ENCODE measurements at regions not wholly inside any gene's neighbourhood (a gene's known extent, or its start where the extent isn't known, plus 50 kb on each side); places are given as distances from the start of the nearest gene placed in this dataset.

DNA sequence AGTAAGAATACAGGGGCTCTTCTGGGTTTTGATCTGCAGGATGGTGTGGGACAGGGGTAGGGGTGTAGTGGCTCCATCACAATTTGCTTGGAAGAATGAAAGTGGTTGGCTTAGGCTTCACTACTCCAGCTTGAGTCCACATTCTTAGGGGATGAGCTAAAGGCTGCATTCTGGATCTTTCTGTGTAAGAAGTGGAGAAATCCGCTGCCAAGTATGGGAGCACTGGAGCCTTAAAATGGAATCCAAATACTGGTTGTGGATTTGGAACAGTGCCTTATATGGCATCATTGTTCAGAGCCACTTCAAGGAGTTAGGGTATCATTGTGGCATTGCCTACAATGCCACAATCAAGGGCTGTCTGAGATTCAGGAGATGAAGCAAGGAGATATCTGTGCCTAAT is 187.1 kb downstream of the LMO4 start:
- Histone ChIP-seq H3K4me1 (ENCODE audit: control insufficient read depth in 1 of 2, insufficient read depth in 2 of 2, low read length in 2 of 2) (peaks cover 0 to 14% of the 10 kb centered on the region in 2 donors), H4K20me1 (ENCODE audit: insufficient read depth, low read length) (no peaks in the 10 kb centered on the region), H2AFZ (ENCODE audit: insufficient read depth, low read depth, low read length, poor library complexity, severe bottlenecking) (no peak overlapping the region), H3K4me3 (replicated peaks in 1 of 3; ENCODE audit: low read depth in 2 of 3, low read length in 3 of 3) (no peak overlapping the region), H3K4me2 (replicated peaks; ENCODE audit: extremely low read depth, low read length, poor library complexity, severe bottlenecking) (no peak overlapping the region), H3K27ac (ENCODE audit: low read depth in 1 of 2, low read length in 2 of 2) (no peak overlapping the region), H3K9me3 (replicated peaks in 1 of 2; ENCODE audit: control insufficient read depth in 1 of 2, insufficient read depth in 1 of 2, low read length in 2 of 2) (no peaks in the 10 kb centered on the region), H3K36me3 (replicated peaks in 1 of 2; ENCODE audit: control insufficient read depth in 1 of 2, insufficient read depth in 2 of 2, low read length in 2 of 2) (no peaks in the 10 kb centered on the region), H3K27me3 (ENCODE audit: control insufficient read depth in 2 of 2, insufficient read depth in 2 of 2, low read length in 2 of 2) (no peaks in the 10 kb centered on the region), H3K9ac (ENCODE audit: insufficient read depth, low read length, poor library complexity, severe bottlenecking) (no peak overlapping the region), H3K79me2 (ENCODE audit: insufficient read depth, low read length) (no peaks in the 10 kb centered on the region)
- Mint-ChIP-seq H3K4me1 (no peaks in the 10 kb centered on the region), H3K4me3 (no peak overlapping the region), H3K36me3 (no peaks in the 10 kb centered on the region), H3K27ac (no peak overlapping the region), H3K27me3 (ENCODE audit: low read depth in 3 of 3) (peaks cover 0 to 3% (median 2%) of the 10 kb centered on the region in 3 donors), H3K9me3 (peaks cover 0 to 8% (median 3%) of the 10 kb centered on the region in 7 donors)
- 91% methylated on average over 1 of the region's 1 CpG for WGBS (ENCODE audit: insufficient coverage)
- no peak for DNase-seq
- no peak for TF ChIP-seq CTCF (IDR thresholded peaks at IDR 0.05)
- intact Hi-C loops (cut with micrococcal nuclease) = no loop called here

- H3K4me2 ChIP-seq (replicated peaks; ENCODE audit: extremely low read depth, low read length, poor library complexity, severe bottlenecking) = no peak overlapping the region
- intact Hi-C loops (cut with micrococcal nuclease) = no loop called here
- H3K79me2 ChIP-seq (ENCODE audit: insufficient read depth, low read length) = no peaks in the 10 kb centered on the region
- no peak overlapping the region for H3K4me3 ChIP-seq (replicated peaks in 1 of 3; ENCODE audit: low read depth in 2 of 3, low read length in 3 of 3)
- Mint-ChIP-seq H3K27me3 (ENCODE audit: low read depth in 3 of 3) (peaks cover 0 to 3% (median 2%) of the 10 kb centered on the region in 3 donors), H3K4me1 (no peaks in the 10 kb centered on the region), H3K36me3 (no peaks in the 10 kb centered on the region), H3K9me3 (peaks cover 0 to 8% (median 3%) of the 10 kb centered on the region in 7 donors), H3K4me3 (no peak overlapping the region), H3K27ac (no peak overlapping the region)
- no peaks in the 10 kb centered on the region for H3K9me3 ChIP-seq (replicated peaks in 1 of 2; ENCODE audit: control insufficient read depth in 1 of 2, insufficient read depth in 1 of 2, low read length in 2 of 2)
- no peaks in the 10 kb centered on the region for H3K36me3 ChIP-seq (replicated peaks in 1 of 2; ENCODE audit: control insufficient read depth in 1 of 2, insufficient read depth in 2 of 2, low read length in 2 of 2)
- DNase-seq = no peak
- no peaks in the 10 kb centered on the region for H3K4me1 ChIP-seq (ENCODE audit: control insufficient read depth in 1 of 2, insufficient read depth in 2 of 2, low read length in 2 of 2)
- no peak overlapping the region for H3K27ac ChIP-seq (ENCODE audit: low read depth in 1 of 2, low read length in 2 of 2)
- WGBS (ENCODE audit: insufficient coverage) = no CpG with 5 or more reads among the region's 2 CpGs
- no peaks in the 10 kb centered on the region for H3K27me3 ChIP-seq (ENCODE audit: control insufficient read depth in 2 of 2, insufficient read depth in 2 of 2, low read length in 2 of 2)
- no peaks in the 10 kb centered on the region for H4K20me1 ChIP-seq (ENCODE audit: insufficient read depth, low read length)
- H2AFZ ChIP-seq (ENCODE audit: insufficient read depth, low read depth, low read length, poor library complexity, severe bottlenecking) = no peak overlapping the region
- TF ChIP-seq CTCF (IDR thresholded peaks at IDR 0.05) = no peak
- no peak overlapping the region for H3K9ac ChIP-seq (ENCODE audit: insufficient read depth, low read length, poor library complexity, severe bottlenecking)
Observed at GRCh38 chr1:87518794-87519193, 190.1 kb downstream of the LMO4 start.

All from CD14-positive monocyte (primary cell).